ENCODE measurements at regions not wholly inside any gene's neighbourhood (a gene's known extent, or its start where the extent isn't known, plus 50 kb on each side); places are given as distances from the start of the nearest gene placed in this dataset.

DNA sequence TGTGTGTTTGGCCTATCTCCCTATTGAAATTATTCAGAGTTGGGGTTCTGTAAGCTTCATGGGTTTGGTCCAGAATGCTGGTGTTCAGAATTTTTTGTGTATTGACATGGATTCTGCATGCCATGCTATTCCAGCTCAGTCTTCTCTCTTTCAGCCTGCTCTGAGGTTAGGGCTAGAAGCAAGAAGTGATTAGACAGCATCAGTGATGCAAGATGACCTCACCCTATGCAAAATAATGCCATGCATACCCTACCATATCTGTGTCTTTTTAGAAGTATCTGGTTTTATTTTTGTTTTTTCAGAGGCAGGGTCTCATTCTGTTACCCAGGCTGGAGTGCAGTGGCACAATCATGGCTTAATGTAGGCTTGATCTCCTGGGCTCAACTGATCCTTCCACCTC lies 175.6 kb upstream of the SKOR2 start:
- TF ChIP-seq, protein P1, sequence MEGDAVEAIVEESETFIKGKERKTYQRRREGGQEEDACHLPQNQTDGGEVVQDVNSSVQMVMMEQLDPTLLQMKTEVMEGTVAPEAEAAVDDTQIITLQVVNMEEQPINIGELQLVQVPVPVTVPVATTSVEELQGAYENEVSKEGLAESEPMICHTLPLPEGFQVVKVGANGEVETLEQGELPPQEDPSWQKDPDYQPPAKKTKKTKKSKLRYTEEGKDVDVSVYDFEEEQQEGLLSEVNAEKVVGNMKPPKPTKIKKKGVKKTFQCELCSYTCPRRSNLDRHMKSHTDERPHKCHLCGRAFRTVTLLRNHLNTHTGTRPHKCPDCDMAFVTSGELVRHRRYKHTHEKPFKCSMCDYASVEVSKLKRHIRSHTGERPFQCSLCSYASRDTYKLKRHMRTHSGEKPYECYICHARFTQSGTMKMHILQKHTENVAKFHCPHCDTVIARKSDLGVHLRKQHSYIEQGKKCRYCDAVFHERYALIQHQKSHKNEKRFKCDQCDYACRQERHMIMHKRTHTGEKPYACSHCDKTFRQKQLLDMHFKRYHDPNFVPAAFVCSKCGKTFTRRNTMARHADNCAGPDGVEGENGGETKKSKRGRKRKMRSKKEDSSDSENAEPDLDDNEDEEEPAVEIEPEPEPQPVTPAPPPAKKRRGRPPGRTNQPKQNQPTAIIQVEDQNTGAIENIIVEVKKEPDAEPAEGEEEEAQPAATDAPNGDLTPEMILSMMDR (IDR thresholded peaks at IDR 0.05; ENCODE audit: unreplicated experiment): no peak
- peaks cover 6% of the 10 kb centered on the region for H3K4me1 Mint-ChIP-seq (ENCODE audit: unreplicated experiment)
- DNase-seq (ENCODE audit: low spot score): no peak
- H3K36me3 Mint-ChIP-seq (ENCODE audit: low read depth, unreplicated experiment): no peaks in the 10 kb centered on the region
- H3K27ac Mint-ChIP-seq (ENCODE audit: unreplicated experiment): no peak overlapping the region
- no peak overlapping the region for H3K4me3 Mint-ChIP-seq (ENCODE audit: unreplicated experiment)
- H3K27me3 Mint-ChIP-seq (ENCODE audit: unreplicated experiment): peaks cover 4% of the 10 kb centered on the region
- H3K9me3 Mint-ChIP-seq (ENCODE audit: unreplicated experiment): no peaks in the 10 kb centered on the region

DNA sequence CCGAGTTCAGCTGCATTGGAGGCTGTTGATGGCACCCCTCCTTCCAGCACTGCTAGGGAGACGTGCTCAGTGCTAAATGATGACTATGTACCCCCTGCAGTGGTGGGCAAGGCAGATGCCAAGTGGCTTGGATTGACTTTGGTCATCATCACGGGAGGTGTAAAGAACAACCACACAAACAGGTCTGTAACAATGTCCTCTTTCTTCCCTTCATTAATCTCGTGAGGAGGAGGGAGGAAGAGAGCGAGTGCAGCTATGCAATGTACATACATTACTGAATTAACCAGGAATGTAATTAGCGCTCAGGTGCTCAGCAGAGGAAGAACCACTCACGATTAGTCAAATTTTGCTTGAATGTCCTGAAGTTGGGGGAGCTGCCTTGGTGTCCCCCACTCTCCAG lies 173.9 kb upstream of the SKOR2 start:
- Mint-ChIP-seq H3K27ac (ENCODE audit: unreplicated experiment) (no peak overlapping the region), H3K27me3 (ENCODE audit: unreplicated experiment) (peaks cover 4% of the 10 kb centered on the region), H3K36me3 (ENCODE audit: low read depth, unreplicated experiment) (no peaks in the 10 kb centered on the region), H3K4me1 (ENCODE audit: unreplicated experiment) (peaks cover 2% of the 10 kb centered on the region), H3K9me3 (ENCODE audit: unreplicated experiment) (no peaks in the 10 kb centered on the region), H3K4me3 (ENCODE audit: unreplicated experiment) (no peak overlapping the region)
- DNase-seq (ENCODE audit: low spot score): no peak
- TF ChIP-seq, protein P1 (IDR thresholded peaks at IDR 0.05; ENCODE audit: unreplicated experiment): no peak

DNA sequence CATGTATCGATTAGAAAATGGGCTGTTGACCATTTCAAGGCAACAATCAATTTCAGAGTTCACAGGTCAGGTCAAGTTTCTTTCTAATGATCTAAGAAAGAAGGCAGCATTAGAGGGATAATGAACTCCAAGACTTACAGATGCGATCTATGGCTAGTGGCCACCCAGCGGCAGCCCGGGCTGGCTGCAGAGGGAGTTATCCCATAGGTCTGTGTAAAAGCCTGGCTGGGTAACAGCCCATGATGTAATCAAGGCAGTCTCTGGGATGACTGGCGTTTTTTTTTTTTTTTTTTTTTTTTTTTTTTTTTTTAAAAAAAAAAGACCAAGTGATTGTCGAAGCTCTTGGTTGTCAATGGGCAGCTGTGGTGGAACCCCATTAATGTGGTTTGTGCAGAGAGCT lies 171.1 kb upstream of the SKOR2 start:
- DNase-seq (ENCODE audit: low spot score): no peak
- Mint-ChIP-seq H3K9me3 (ENCODE audit: unreplicated experiment) (no peaks in the 10 kb centered on the region), H3K27ac (ENCODE audit: unreplicated experiment) (no peak overlapping the region), H3K4me1 (ENCODE audit: unreplicated experiment) (peaks cover 11% of the 10 kb centered on the region), H3K27me3 (ENCODE audit: unreplicated experiment) (peaks cover 6% of the 10 kb centered on the region), H3K4me3 (ENCODE audit: unreplicated experiment) (no peak overlapping the region), H3K36me3 (ENCODE audit: low read depth, unreplicated experiment) (no peaks in the 10 kb centered on the region)
- TF ChIP-seq, protein P1 (IDR thresholded peaks at IDR 0.05; ENCODE audit: unreplicated experiment): no peak

DNA sequence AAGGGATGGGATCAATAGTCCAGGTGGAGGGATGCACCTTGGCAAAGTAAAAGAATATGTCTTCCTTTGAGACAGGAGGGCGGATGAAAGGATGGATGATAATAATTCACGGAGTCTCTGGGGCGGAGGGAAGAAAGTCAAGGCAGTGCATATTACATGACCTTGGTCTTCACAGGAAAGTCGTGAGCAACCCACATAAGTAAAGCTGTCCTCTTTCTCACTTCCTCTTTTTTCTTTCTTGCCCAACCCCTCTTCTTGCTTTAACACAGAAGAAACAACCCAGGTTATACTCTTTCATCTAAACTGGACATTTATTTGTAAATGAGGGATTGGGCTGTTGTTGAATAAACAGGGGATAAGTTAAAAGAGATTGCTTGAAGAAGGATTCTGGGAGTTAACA lies 168.7 kb upstream of the SKOR2 start:
- Mint-ChIP-seq H3K9me3 (ENCODE audit: unreplicated experiment) (no peaks in the 10 kb centered on the region), H3K4me1 (ENCODE audit: unreplicated experiment) (peaks cover 11% of the 10 kb centered on the region), H3K4me3 (ENCODE audit: unreplicated experiment) (no peak overlapping the region), H3K36me3 (ENCODE audit: low read depth, unreplicated experiment) (no peaks in the 10 kb centered on the region), H3K27me3 (ENCODE audit: unreplicated experiment) (peaks cover 6% of the 10 kb centered on the region), H3K27ac (ENCODE audit: unreplicated experiment) (no peak overlapping the region)
- TF ChIP-seq, protein P1 (IDR thresholded peaks at IDR 0.05; ENCODE audit: unreplicated experiment): no peak
- DNase-seq (ENCODE audit: low spot score): no peak

DNA sequence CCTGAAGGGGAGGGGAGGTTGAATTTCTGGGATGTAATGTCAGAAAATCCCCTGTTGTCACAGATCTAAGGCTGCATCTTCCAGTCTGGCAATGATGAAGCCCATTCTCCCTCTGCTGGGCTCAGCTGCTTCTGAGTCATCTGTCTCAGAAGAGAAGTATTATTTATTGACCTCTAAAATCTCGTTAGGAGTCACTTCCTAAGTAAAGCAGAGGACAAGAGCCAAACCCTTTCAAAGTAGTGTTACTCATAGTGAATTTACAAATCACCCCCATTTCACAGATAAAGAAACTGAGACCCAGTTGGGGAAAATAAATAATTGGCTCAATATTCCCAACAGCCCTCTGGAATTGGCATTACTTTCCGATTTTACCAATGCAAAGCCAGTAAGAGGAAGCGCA lies 167.3 kb upstream of the SKOR2 start:
- Mint-ChIP-seq H3K9me3 (ENCODE audit: unreplicated experiment) (no peaks in the 10 kb centered on the region), H3K27me3 (ENCODE audit: unreplicated experiment) (peaks cover 2% of the 10 kb centered on the region), H3K4me1 (ENCODE audit: unreplicated experiment) (peaks cover 11% of the 10 kb centered on the region), H3K27ac (ENCODE audit: unreplicated experiment) (no peak overlapping the region), H3K36me3 (ENCODE audit: low read depth, unreplicated experiment) (no peaks in the 10 kb centered on the region), H3K4me3 (ENCODE audit: unreplicated experiment) (no peak overlapping the region)
- DNase-seq (ENCODE audit: low spot score): no peak
- TF ChIP-seq, protein P1 (IDR thresholded peaks at IDR 0.05; ENCODE audit: unreplicated experiment): no peak

Measured in endothelial cell (in vitro differentiated cells).